PC-9 (cell line): ENCODE measurements at regions not wholly inside any gene's neighbourhood (a gene's known extent, or its start where the extent isn't known, plus 50 kb on each side); places are given as distances from the start of the nearest gene placed in this dataset.

ENCODE experiments used
- EZH2 ChIP-seq: fragments of 200-600 bp; sonication (generic); IDR thresholded peaks from 2 replicates; pipeline ENCODE4 v1.8.0; 2017; ENCODE audit warnings: antibody characterized with exemption, low read depth
- TF ChIP-seq, protein P1 (sequence below): fragments of 200-600 bp; sonication (generic); conservative IDR thresholded peaks from 2 replicates; pipeline ENCODE4 v1.6.1; 2017; ENCODE audit warnings: mixed run types, antibody characterized with exemption, mild to moderate bottlenecking, moderate library complexity

DNA sequence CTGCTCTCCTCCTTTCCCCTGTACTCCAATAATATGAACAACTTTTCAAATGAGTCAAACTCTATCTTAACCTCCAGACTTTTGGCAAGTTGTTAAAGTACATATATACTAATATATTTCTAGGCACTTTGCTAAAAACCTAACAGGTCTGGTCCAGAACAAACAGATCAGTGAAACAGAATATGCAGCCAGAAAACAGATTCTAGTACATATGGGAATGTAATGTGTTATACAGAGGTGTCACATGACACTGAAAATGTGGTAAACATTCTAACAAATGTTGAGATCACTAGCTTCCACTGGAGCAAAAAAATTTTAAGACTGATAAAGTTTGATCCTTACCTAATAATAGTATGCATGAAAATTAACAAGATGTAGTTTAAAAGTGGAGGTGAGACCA, 136.9 kb downstream of the OR2K2 start:
- no peak for TF ChIP-seq EZH2
- TF ChIP-seq, protein P1, sequence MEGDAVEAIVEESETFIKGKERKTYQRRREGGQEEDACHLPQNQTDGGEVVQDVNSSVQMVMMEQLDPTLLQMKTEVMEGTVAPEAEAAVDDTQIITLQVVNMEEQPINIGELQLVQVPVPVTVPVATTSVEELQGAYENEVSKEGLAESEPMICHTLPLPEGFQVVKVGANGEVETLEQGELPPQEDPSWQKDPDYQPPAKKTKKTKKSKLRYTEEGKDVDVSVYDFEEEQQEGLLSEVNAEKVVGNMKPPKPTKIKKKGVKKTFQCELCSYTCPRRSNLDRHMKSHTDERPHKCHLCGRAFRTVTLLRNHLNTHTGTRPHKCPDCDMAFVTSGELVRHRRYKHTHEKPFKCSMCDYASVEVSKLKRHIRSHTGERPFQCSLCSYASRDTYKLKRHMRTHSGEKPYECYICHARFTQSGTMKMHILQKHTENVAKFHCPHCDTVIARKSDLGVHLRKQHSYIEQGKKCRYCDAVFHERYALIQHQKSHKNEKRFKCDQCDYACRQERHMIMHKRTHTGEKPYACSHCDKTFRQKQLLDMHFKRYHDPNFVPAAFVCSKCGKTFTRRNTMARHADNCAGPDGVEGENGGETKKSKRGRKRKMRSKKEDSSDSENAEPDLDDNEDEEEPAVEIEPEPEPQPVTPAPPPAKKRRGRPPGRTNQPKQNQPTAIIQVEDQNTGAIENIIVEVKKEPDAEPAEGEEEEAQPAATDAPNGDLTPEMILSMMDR = no peak
